Parathyroid adenoma (tissue), 2 donors: ENCODE measurements at regions not wholly inside any gene's neighbourhood (a gene's known extent, or its start where the extent isn't known, plus 50 kb on each side); places are given as distances from the start of the nearest gene placed in this dataset.
"Not testable (repeated sequence)": the region's sequence is repeated elsewhere in the genome, so short reads cannot be mapped to it uniquely, and the experiment has no call there.

Experiments used
- H2AFZ ChIP-seq: fragments of 300-600 bp; sonication (generic); one replicate; pipeline ENCODE4 v1.7.0; 2017; ENCODE audit warnings: antibody characterized with exemption, mild to moderate bottlenecking
- H3K27ac ChIP-seq: fragments of 300-600 bp; sonication (generic); one replicate; pipeline ENCODE4 v1.7.0; 2017
- H3K27me3 ChIP-seq: fragments of 300-600 bp; sonication (generic); one replicate; pipeline ENCODE4 v1.7.0; 2017; ENCODE audit warnings: low read length; ENCODE audit not compliant: control insufficient read depth, insufficient read depth
- H3K36me3 ChIP-seq: fragments of 300-600 bp; sonication (generic); one replicate; pipeline ENCODE4 v1.7.0; 2017; ENCODE audit warnings: low read length; ENCODE audit not compliant: control insufficient read depth, insufficient read depth
- H3K4me1 ChIP-seq: fragments of 300-600 bp; sonication (generic); one replicate; pipeline ENCODE4 v1.7.0; 2017; ENCODE audit warnings: control low read depth
- H3K4me2 ChIP-seq: fragments of 300-600 bp; sonication (generic); one replicate; pipeline ENCODE4 v1.7.0; 2017; ENCODE audit warnings: low read length
- H3K4me3 ChIP-seq: fragments of 300-600 bp; sonication (generic); one replicate; pipeline ENCODE4 v1.7.0; 2017; ENCODE audit warnings: low read depth, low read length
- H3K79me2 ChIP-seq: fragments of 300-600 bp; sonication (generic); one replicate; pipeline ENCODE4 v1.7.0; 2017; ENCODE audit warnings: control low read depth
- H3K9ac ChIP-seq: fragments of 300-600 bp; sonication (generic); one replicate; pipeline ENCODE4 v1.7.0; 2017; ENCODE audit warnings: mild to moderate bottlenecking
- H3K9me3 ChIP-seq: fragments of 300-600 bp; sonication (generic); one replicate; pipeline ENCODE4 v1.7.0; 2017; ENCODE audit warnings: low read length; ENCODE audit not compliant: control insufficient read depth
- TF ChIP-seq, protein P1 (sequence below): fragments of 300-600 bp; sonication (generic); IDR thresholded peaks from one replicate; pipeline ENCODE4 v1.7.0; 2017; ENCODE audit warnings: antibody characterized with exemption, mild to moderate bottlenecking
- donor health status: primary hyperparathyroidism.

DNA sequence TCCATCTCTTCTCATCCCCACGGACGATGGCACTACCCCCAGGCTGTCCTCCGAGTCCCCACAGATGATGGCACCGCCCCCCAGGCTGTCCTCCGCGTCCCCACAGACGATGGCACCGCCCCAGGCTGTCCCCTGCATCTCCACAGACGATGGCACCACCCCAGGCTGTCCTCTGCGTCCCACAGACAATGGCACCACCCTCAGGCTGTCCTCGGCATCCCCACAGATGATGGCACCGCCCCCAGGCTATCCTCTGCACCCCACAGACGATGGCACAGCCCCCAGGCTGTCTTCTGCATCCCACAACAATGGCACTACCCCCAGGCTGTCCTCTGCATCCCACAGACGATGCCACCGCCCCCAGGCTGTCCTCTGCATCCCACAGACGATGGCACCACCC lies 57.4 kb upstream of the PTCH1 start:
- Histone ChIP-seq H3K27ac (no peak overlapping the region), H3K4me1 (no peaks in the 10 kb centered on the region), H3K27me3 (no peaks in the 10 kb centered on the region), H3K4me3 (no peak overlapping the region), H3K9ac (no peak overlapping the region), H2AFZ (no peak overlapping the region), H3K9me3 (no peaks in the 10 kb centered on the region), H3K4me2 (no peak overlapping the region), H3K79me2 (no peaks in the 10 kb centered on the region), H3K36me3 (no peaks in the 10 kb centered on the region)
- TF ChIP-seq, protein P1, sequence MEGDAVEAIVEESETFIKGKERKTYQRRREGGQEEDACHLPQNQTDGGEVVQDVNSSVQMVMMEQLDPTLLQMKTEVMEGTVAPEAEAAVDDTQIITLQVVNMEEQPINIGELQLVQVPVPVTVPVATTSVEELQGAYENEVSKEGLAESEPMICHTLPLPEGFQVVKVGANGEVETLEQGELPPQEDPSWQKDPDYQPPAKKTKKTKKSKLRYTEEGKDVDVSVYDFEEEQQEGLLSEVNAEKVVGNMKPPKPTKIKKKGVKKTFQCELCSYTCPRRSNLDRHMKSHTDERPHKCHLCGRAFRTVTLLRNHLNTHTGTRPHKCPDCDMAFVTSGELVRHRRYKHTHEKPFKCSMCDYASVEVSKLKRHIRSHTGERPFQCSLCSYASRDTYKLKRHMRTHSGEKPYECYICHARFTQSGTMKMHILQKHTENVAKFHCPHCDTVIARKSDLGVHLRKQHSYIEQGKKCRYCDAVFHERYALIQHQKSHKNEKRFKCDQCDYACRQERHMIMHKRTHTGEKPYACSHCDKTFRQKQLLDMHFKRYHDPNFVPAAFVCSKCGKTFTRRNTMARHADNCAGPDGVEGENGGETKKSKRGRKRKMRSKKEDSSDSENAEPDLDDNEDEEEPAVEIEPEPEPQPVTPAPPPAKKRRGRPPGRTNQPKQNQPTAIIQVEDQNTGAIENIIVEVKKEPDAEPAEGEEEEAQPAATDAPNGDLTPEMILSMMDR: no peak

DNA sequence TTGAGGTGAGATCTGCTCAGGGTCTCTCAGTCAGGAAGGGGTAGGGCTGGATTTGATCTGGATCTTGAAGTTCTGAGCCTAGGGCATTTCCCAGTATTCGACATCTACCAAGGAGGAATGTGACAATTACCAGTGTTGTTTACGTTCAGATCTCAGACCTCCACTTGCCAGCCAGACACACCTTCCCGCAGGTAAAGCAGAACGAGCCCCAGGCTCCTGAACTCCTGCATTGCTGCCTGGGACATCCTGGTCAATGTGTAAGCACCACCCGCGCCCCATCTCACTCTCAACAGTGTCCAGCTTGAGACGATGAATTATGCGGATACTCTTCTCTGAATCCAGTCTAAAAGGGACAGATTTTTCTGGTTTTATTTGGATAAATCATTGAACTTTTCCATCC lies 56.7 kb upstream of the PTCH1 start:
- no peaks in the 10 kb centered on the region for H3K27me3 ChIP-seq

DNA sequence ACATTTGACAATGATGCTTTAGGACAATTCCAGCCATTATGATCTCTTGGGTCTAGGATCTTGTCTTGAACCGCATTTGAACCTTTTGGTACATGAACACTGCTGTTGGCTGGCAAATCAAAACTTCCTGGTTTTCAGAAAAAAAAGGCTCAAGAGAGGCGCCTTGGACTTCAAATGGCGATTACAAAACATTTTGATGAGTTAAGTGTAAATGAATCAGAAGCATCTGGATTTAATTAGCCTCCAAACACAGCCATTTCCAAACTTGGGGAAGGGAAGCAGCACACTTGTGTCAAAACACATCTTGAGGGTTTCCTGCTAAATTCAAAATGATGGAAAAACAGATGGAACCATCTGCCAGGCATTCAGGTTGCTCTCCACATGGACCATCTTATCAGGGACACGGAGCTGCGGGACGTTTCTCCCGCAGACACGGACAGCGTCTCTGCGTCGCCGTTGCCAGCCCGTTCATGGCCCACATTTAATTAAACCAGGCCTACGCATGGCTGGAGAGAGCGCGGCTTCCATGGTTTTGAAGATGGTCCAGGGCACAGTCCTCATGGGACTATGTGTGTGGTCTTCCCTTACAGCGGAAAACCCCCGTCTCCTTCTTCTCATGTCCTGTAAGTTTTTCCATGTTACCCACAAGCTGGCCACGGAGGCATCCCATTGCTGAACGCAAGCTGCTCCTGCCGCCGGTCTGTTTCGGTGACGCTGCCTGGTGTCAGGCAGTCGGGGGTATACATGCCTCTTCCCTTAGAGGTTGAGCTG lies 55.8 kb upstream of the PTCH1 start:
- Histone ChIP-seq H3K4me3 (no peak overlapping the region), H3K9me3 (no peaks in the 10 kb centered on the region), H3K36me3 (no peaks in the 10 kb centered on the region), H3K9ac (no peak overlapping the region), H3K27me3 (no peaks in the 10 kb centered on the region), H3K4me2 (no peak overlapping the region), H2AFZ (no peak overlapping the region), H3K27ac (no peak overlapping the region), H3K4me1 (no peaks in the 10 kb centered on the region), H3K79me2 (no peaks in the 10 kb centered on the region)
- TF ChIP-seq, protein P1: no peak

More for the DNA sequence above, 56.7 kb upstream of the PTCH1 start:
- Histone ChIP-seq H3K4me3 (no peak overlapping the region), H3K27ac (no peak overlapping the region), H3K4me1 (no peaks in the 10 kb centered on the region), H3K9ac (no peak overlapping the region), H3K9me3 (no peaks in the 10 kb centered on the region), H2AFZ (no peak overlapping the region), H3K4me2 (no peak overlapping the region), H3K36me3 (no peaks in the 10 kb centered on the region), H3K79me2 (no peaks in the 10 kb centered on the region)
- TF ChIP-seq, protein P1: no peak

DNA sequence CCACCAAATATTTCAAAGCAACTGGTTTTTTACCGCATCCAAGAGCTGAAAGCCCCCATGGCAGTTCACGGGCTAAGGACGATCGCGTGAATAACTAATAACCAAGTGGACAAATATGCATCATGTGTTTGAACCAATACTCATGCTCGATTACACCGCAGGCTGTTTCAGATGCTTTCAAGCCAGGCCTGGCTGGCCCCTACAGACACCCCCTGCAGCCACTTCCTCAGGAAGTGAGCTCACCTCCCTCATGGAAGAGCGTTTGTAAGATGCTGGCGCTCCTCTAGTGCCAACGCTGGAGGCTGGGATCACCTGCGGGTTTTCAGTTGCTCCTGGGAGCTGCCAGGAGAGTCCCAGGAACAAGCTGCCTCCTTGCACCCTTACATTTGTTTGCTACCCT lies 53.9 kb upstream of the PTCH1 start:
- Histone ChIP-seq H3K4me1 (no peaks in the 10 kb centered on the region), H3K9me3 (no peaks in the 10 kb centered on the region), H3K27ac (no peak overlapping the region), H3K36me3 (no peaks in the 10 kb centered on the region), H3K27me3 (no peaks in the 10 kb centered on the region), H3K79me2 (no peaks in the 10 kb centered on the region), H3K4me2 (no peak overlapping the region), H2AFZ (no peak overlapping the region), H3K4me3 (no peak overlapping the region), H3K9ac (no peak overlapping the region)
- TF ChIP-seq, protein P1: no peak

DNA sequence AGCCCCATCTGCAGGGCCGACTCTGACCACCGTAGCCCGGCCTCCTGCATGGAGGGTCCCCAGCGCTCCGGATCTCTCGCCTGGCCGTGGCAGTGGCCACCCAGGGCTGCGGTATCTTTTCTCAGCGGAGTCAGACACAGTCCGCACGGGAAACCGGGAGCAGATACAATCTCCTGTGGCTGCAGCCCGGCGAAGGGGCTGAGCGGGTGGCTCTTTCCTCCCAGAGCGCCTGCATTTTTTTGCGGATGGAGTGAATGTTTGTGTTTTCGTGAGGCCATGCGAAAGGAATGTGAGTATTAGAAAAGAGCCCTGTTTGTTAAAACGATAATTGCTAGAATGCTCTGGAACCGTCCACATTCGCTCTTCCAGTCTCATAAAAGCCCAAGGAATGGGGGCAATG lies 53.4 kb upstream of the PTCH1 start:
- TF ChIP-seq, protein P1: no peak
- H3K9ac ChIP-seq: no peak overlapping the region

DNA sequence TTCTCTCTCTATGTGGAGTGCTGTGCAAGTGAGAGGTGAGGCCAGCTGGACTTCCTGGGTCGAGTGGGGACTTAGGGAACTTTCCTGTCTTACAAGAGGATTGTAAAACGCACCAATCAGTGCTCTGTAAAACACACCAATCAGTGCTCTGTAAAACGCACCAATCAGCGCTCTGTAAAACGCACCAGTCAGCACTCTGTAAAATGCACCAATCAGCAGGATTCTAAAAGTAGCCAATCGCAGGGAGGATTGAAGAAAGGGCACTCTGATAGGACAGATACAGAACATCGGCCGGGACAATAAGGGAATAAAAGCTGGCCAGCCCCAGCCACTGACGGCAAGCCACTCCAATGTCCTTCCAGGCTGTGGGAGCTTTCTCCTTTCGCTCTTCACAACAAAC lies 52.0 kb upstream of the PTCH1 start:
- H3K36me3 ChIP-seq, H3K27me3 ChIP-seq, H2AFZ ChIP-seq, H3K4me1 ChIP-seq, H3K9ac ChIP-seq, H3K4me2 ChIP-seq, H3K79me2 ChIP-seq, H3K4me3 ChIP-seq, H3K9me3 ChIP-seq, H3K27ac ChIP-seq: not testable (repeated sequence)

More for the DNA sequence above, 53.4 kb upstream of the PTCH1 start:
- H3K9me3 ChIP-seq: no peaks in the 10 kb centered on the region
- no peaks in the 10 kb centered on the region for H3K36me3 ChIP-seq
- no peaks in the 10 kb centered on the region for H3K27me3 ChIP-seq
- H3K27ac ChIP-seq: no peak overlapping the region
- no peaks in the 10 kb centered on the region for H3K79me2 ChIP-seq
- H3K4me3 ChIP-seq: no peak overlapping the region
- no peak overlapping the region for H2AFZ ChIP-seq
- no peak overlapping the region for H3K4me2 ChIP-seq
- H3K4me1 ChIP-seq: no peaks in the 10 kb centered on the region
